Natural killer cell (primary cell): ENCODE measurements at regions not wholly inside any gene's neighbourhood (a gene's known extent, or its start where the extent isn't known, plus 50 kb on each side); places are given as distances from the start of the nearest gene placed in this dataset.

Experiments used
- ATAC-seq, 3 donors: fragments of 150-1000 bp in 2 of 3; fragments of 200-7000 bp in 1 of 3; cut with Tn5 transposase; 1 replicate in 1 of 3; 2 replicates in 2 of 3; pipeline ENCODE4 v1.10.0; 2021; ENCODE audit warnings: mild to moderate bottlenecking in 2 of 3, moderate library complexity in 2 of 3
- DNase-seq, 2 donors: peaks; one replicate each; pipeline versions ENCODE4 v3.0.0 to v3.0.0-alpha.2; 2013 to 2021; ENCODE audit warnings: mixed read lengths in 1 of 2
- H3K27ac ChIP-seq: one replicate; pipeline ENCODE4 v1.5.1; 2013; ENCODE audit warnings: mild to moderate bottlenecking, low read length
- H3K27me3 ChIP-seq: one replicate; pipeline ENCODE4 v1.6.1; 2013; ENCODE audit warnings: low read length; ENCODE audit not compliant: control insufficient read depth, insufficient read depth
- H3K36me3 ChIP-seq: one replicate; pipeline ENCODE4 v1.6.1; 2013; ENCODE audit warnings: low read length; ENCODE audit not compliant: control insufficient read depth, insufficient read depth
- H3K4me1 ChIP-seq: one replicate; pipeline ENCODE4 v1.6.1; 2013; ENCODE audit warnings: low read length; ENCODE audit not compliant: control insufficient read depth, insufficient read depth
- H3K4me3 ChIP-seq: one replicate; pipeline ENCODE4 v1.5.1; 2013; ENCODE audit warnings: low read length
- H3K9me3 ChIP-seq: one replicate; pipeline ENCODE4 v1.6.1; 2013; ENCODE audit warnings: low read length; ENCODE audit not compliant: control insufficient read depth, insufficient read depth
- H3K27ac Mint-ChIP-seq, 2 donors: one replicate each; pipeline ENCODE4 v1.8.0; 2022; ENCODE audit warnings: mild to moderate bottlenecking in 2 of 2, mixed read lengths in 2 of 2, moderate library complexity in 1 of 2
- H3K27me3 Mint-ChIP-seq, 2 donors: one replicate each; pipeline ENCODE4 v1.8.0; 2022; ENCODE audit warnings: low read depth in 2 of 2, mixed read lengths in 2 of 2
- H3K36me3 Mint-ChIP-seq: one replicate; pipeline ENCODE4 v1.8.0; 2022; ENCODE audit warnings: mixed read lengths
- H3K4me1 Mint-ChIP-seq, 2 donors: one replicate each; pipeline ENCODE4 v1.8.0; 2022; ENCODE audit warnings: mixed read lengths in 2 of 2
- H3K4me3 Mint-ChIP-seq: one replicate; pipeline ENCODE4 v1.8.0; 2022; ENCODE audit warnings: mild to moderate bottlenecking, moderate library complexity, mixed read lengths
- H3K9me3 Mint-ChIP-seq, 2 donors: one replicate each; pipeline ENCODE4 v1.8.0; 2022; ENCODE audit warnings: mixed read lengths in 2 of 2
- WGBS: methylation state at CpG from one replicate; pipeline ENCODE4 v1.1.7; 2013; ENCODE audit warnings: missing lambda C conversion rate; ENCODE audit not compliant: insufficient coverage; 5-methylcytosine and 5-hydroxymethylcytosine counted together
- intact Hi-C: fragments of 100-400 bp; cut with micrococcal nuclease; formaldehyde crosslinking; loops from one replicate; pipeline ENCODE4 v1.14.2; 2022
- TF ChIP-seq, protein P1 (sequence below): fragments of 200-600 bp; IDR thresholded peaks from one replicate; pipeline ENCODE4 v1.8.0; 2022; ENCODE audit warnings: antibody characterized with exemption

DNA sequence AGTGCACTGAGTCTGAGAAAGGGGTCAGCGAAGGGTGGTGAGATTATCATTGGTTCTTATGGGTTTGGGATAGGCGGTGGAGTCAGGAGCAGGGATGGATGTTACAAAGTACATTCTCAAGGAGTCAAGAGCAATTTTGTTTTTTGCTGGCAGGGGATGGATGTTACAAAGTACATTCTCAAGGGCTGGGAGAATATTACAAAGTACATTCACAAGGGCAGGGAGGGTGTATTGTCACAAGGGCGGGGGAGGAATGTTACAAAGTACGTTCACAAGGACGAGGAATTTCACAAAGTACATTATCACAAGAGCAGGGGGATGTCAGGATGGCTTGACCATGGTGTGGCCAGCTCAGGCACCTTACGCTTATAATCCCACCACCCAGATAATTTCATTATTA lies 59.3 kb upstream of the FAM89A start:
- Mint-ChIP-seq H3K27ac (no peak overlapping the region), H3K4me1 (no peaks in the 10 kb centered on the region), H3K4me3 (no peak overlapping the region), H3K27me3 (peaks cover 22 to 41% of the 10 kb centered on the region in 2 donors), H3K36me3 (no peaks in the 10 kb centered on the region), H3K9me3 (no peaks in the 10 kb centered on the region)
- no peaks in the 10 kb centered on the region for H3K9me3 ChIP-seq
- intact Hi-C loops: no loop called here
- no peaks in the 10 kb centered on the region for H3K4me1 ChIP-seq
- TF ChIP-seq, protein P1, sequence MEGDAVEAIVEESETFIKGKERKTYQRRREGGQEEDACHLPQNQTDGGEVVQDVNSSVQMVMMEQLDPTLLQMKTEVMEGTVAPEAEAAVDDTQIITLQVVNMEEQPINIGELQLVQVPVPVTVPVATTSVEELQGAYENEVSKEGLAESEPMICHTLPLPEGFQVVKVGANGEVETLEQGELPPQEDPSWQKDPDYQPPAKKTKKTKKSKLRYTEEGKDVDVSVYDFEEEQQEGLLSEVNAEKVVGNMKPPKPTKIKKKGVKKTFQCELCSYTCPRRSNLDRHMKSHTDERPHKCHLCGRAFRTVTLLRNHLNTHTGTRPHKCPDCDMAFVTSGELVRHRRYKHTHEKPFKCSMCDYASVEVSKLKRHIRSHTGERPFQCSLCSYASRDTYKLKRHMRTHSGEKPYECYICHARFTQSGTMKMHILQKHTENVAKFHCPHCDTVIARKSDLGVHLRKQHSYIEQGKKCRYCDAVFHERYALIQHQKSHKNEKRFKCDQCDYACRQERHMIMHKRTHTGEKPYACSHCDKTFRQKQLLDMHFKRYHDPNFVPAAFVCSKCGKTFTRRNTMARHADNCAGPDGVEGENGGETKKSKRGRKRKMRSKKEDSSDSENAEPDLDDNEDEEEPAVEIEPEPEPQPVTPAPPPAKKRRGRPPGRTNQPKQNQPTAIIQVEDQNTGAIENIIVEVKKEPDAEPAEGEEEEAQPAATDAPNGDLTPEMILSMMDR: no peak
- 97% methylated on average over 5 of the region's 6 CpGs for WGBS
- DNase-seq (no peak), ATAC-seq (no peak)
- no peak overlapping the region for H3K4me3 ChIP-seq
- H3K27ac ChIP-seq: no peak overlapping the region
- no peaks in the 10 kb centered on the region for H3K27me3 ChIP-seq
- no peaks in the 10 kb centered on the region for H3K36me3 ChIP-seq

- peaks cover 0 to 7% of the 10 kb centered on the region in 2 donors for H3K4me1 Mint-ChIP-seq
- ATAC-seq (no peak), DNase-seq (no peak)
- no peaks in the 10 kb centered on the region for H3K4me1 ChIP-seq
- H3K27ac Mint-ChIP-seq: no peak overlapping the region
- no peak overlapping the region for H3K4me3 Mint-ChIP-seq
- no peak overlapping the region for H3K27ac ChIP-seq
- no peaks in the 10 kb centered on the region for H3K9me3 ChIP-seq
- intact Hi-C loops: no loop called here
- H3K36me3 ChIP-seq: no peaks in the 10 kb centered on the region
- H3K27me3 ChIP-seq: no peaks in the 10 kb centered on the region
- peaks cover 24 to 28% of the 10 kb centered on the region in 2 donors for H3K27me3 Mint-ChIP-seq
- H3K36me3 Mint-ChIP-seq: no peaks in the 10 kb centered on the region
- no peak overlapping the region for H3K4me3 ChIP-seq
- TF ChIP-seq, protein P1: no peak
- 82% methylated on average over 5 of the region's 5 CpGs for WGBS
- no peaks in the 10 kb centered on the region for H3K9me3 Mint-ChIP-seq
Measured at GRCh38 chr1:231095595-231095994, 55.5 kb upstream of the FAM89A start.

DNA sequence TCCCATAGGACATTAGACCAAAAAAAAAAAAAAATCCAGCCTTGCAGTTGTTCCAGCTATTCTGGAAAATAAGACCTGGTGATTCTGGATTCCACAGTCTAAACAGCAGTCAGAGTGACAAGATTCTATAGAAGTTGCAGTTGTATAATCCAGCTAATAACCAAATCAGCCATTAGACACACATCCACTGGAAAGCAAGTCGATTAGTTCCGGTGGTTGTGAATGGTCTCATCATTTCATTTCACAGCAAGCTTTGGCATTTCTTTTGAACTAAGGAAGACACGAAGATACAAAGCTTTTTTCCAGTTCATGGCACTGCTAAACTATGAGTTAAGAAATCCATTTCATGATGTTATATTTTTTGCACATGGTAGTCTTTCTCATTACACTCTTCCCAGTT lies 54.4 kb upstream of the FAM89A start:
- DNase-seq (no peak), ATAC-seq (no peak)
- H3K36me3 ChIP-seq: no peaks in the 10 kb centered on the region
- TF ChIP-seq, protein P1: no peak
- intact Hi-C loops: no loop called here
- Mint-ChIP-seq H3K4me1 (peaks cover 0 to 7% of the 10 kb centered on the region in 2 donors), H3K27me3 (peaks cover 22 to 23% of the 10 kb centered on the region in 2 donors), H3K27ac (no peak overlapping the region), H3K4me3 (no peak overlapping the region), H3K36me3 (no peaks in the 10 kb centered on the region), H3K9me3 (no peaks in the 10 kb centered on the region)
- WGBS: 76% methylated on average over 3 of the region's 3 CpGs
- H3K27ac ChIP-seq: no peak overlapping the region
- no peaks in the 10 kb centered on the region for H3K9me3 ChIP-seq
- no peaks in the 10 kb centered on the region for H3K27me3 ChIP-seq
- H3K4me3 ChIP-seq: no peak overlapping the region
- H3K4me1 ChIP-seq: no peaks in the 10 kb centered on the region

DNA sequence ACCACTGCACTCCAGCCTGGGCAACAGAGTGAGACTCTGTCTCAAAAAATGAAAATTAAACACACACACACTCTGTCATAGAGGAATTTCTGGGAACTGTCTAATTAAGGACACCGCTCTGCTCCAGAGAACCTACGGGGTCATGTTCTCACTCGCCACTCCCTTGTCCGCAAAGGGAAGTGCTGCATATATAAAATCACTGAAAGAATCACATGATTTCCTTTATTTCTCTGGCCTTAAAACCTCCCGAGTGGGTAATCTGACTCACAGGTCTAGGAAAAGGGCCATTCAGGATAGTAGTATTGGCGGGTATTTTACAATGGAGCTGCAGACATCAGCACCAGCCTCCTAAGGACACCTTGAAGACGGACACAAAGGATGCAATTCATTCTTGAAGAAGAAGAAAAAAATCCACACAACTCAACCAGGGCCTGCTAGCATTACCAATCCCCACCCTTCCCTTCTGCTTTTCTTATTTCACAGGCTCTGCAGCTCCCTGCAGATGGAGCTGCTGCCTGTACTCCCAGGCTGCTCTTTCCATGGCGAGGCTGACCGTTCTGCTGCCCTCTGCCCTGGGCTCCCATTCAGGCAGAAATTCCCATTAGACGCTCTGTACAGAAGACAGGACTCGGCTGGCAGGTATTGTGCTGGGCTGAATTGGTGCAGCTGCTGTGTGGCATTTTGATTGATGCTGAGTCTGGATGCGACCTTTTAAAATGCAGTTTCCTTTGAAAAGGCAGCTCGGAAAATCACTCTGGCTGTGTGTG lies 53.3 kb upstream of the FAM89A start:
- no peaks in the 10 kb centered on the region for H3K36me3 Mint-ChIP-seq
- H3K9me3 Mint-ChIP-seq: no peaks in the 10 kb centered on the region
- WGBS: 61% methylated on average over 13 of the region's 13 CpGs
- no peaks in the 10 kb centered on the region for H3K9me3 ChIP-seq
- H3K27ac ChIP-seq: no peak overlapping the region
- no peaks in the 10 kb centered on the region for H3K27me3 ChIP-seq
- ATAC-seq (no peak), DNase-seq (no peak)
- no peaks in the 10 kb centered on the region for H3K36me3 ChIP-seq
- H3K4me3 ChIP-seq: no peak overlapping the region
- no peak overlapping the region for H3K27ac Mint-ChIP-seq
- peaks cover 11 to 19% of the 10 kb centered on the region in 2 donors for H3K27me3 Mint-ChIP-seq
- TF ChIP-seq, protein P1: no peak
- intact Hi-C loops: no loop called here
- H3K4me1 Mint-ChIP-seq: peaks cover 0 to 7% of the 10 kb centered on the region in 2 donors
- H3K4me1 ChIP-seq: no peaks in the 10 kb centered on the region
- no peak overlapping the region for H3K4me3 Mint-ChIP-seq
